ENCODE measurements at regions not wholly inside any gene's neighbourhood (a gene's known extent, or its start where the extent isn't known, plus 50 kb on each side); places are given as distances from the start of the nearest gene placed in this dataset.

DNA sequence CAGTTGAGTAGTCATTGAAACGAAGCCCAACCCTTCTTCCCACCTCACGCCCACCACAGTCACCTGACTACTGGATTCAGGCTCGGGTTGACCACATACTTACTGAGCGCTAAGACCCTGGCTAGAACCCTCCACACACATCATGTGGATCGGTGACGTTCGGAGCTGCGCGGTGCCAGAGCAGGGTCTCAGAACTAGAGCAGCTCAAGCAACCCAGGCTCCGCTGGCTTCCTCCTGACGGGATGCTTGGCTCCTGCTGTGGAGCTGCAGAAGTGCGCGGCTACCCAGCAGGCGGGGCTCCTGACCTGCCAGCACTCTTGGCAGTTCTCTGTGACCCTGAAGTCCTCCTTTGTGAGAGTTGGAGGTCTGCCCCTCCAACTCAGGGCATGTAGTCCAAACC lies 90.6 kb upstream of the MBOAT2 start:
- H3K4me3 ChIP-seq (ENCODE audit: low read length), result no peak overlapping the region
- intact Hi-C loops (cut with micrococcal nuclease), result no loop called here
- no peaks in the 10 kb centered on the region for H4K20me1 ChIP-seq (ENCODE audit: low read length)
- H3K9me3 ChIP-seq (ENCODE audit: low read length), result no peaks in the 10 kb centered on the region
- no peaks in the 10 kb centered on the region for H3F3A ChIP-seq (ENCODE audit: low read length, unreplicated experiment)
- no peak overlapping the region for H2AFZ ChIP-seq (ENCODE audit: low read length)
- H3K27me3 ChIP-seq (ENCODE audit: low read length), result no peaks in the 10 kb centered on the region
- H3K36me3 ChIP-seq (ENCODE audit: low read depth, low read length), result no peaks in the 10 kb centered on the region
- no peaks in the 10 kb centered on the region for H3K79me2 ChIP-seq (ENCODE audit: low read length)
- no TSS peak for BruUV-seq (replicated peaks)
- CTCF ChIA-PET, result no interaction called here
- no peak for TF ChIP-seq EZH2 (IDR thresholded peaks at IDR 0.05; ENCODE audit: low read length, unreplicated experiment)
- TF ChIP-seq EZH2phosphoT487 (IDR thresholded peaks at IDR 0.05; ENCODE audit: borderline replicate concordance, low read length), result no peak
- TF ChIP-seq, protein P1, sequence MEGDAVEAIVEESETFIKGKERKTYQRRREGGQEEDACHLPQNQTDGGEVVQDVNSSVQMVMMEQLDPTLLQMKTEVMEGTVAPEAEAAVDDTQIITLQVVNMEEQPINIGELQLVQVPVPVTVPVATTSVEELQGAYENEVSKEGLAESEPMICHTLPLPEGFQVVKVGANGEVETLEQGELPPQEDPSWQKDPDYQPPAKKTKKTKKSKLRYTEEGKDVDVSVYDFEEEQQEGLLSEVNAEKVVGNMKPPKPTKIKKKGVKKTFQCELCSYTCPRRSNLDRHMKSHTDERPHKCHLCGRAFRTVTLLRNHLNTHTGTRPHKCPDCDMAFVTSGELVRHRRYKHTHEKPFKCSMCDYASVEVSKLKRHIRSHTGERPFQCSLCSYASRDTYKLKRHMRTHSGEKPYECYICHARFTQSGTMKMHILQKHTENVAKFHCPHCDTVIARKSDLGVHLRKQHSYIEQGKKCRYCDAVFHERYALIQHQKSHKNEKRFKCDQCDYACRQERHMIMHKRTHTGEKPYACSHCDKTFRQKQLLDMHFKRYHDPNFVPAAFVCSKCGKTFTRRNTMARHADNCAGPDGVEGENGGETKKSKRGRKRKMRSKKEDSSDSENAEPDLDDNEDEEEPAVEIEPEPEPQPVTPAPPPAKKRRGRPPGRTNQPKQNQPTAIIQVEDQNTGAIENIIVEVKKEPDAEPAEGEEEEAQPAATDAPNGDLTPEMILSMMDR (conservative IDR thresholded peaks at IDR 0.05; ENCODE audit: low read depth, low read length), result no peak
- H3K9me2 ChIP-seq (replicated peaks; ENCODE audit: low read length), result no peaks in the 10 kb centered on the region
- no peak overlapping the region for H3K9ac ChIP-seq (ENCODE audit: low read length)
- no peak overlapping the region for H3K4me2 ChIP-seq (ENCODE audit: low read length)
- H3K4me1 ChIP-seq (ENCODE audit: insufficient read depth, low read length), result peaks cover 23% of the 10 kb centered on the region
- POLR2A ChIA-PET (ENCODE audit: unreplicated experiment), result no interaction called here
- no peak for ATAC-seq
- H3K27ac ChIP-seq (ENCODE audit: low read length), result no peak overlapping the region
- no peak for DNase-seq

DNA sequence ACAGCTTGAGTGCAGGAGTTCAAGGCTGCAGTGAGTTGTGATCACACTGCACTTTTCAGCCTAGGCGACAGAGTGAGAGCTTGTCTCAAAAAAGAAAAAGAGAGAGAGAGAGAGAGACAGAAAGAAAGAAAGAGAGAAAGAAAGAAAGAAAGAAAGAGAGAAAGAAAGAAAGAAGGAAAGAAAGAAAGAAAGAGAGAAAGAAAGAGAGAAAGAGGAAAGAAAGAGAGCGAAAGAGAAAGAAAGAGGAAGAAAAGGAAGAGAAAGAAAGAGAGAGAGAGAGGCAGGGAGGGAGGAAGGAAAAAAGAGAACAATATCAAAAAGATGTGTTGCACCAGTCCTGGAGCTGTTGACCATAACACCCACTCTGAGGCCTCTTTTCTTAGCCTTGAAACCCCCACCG lies 89.8 kb upstream of the MBOAT2 start:
- POLR2A ChIA-PET (ENCODE audit: unreplicated experiment), result interaction anchor here (0.7 kb wide), 1 partner anchor 12 kb away, joined by 28 read pairs; no protein-coding TSS in a partner anchor
- no peak overlapping the region for H3K4me3 ChIP-seq (ENCODE audit: low read length)
- no peaks in the 10 kb centered on the region for H3K79me2 ChIP-seq (ENCODE audit: low read length)
- intact Hi-C loops (cut with micrococcal nuclease), result no loop called here
- no peak overlapping the region for H3K9ac ChIP-seq (ENCODE audit: low read length)
- H2AFZ ChIP-seq (ENCODE audit: low read length), result no peak overlapping the region
- no peaks in the 10 kb centered on the region for H3K36me3 ChIP-seq (ENCODE audit: low read depth, low read length)
- peaks cover 17% of the 10 kb centered on the region for H3K4me1 ChIP-seq (ENCODE audit: insufficient read depth, low read length)
- TF ChIP-seq EZH2 (IDR thresholded peaks at IDR 0.05; ENCODE audit: low read length, unreplicated experiment) (no peak), EZH2phosphoT487 (IDR thresholded peaks at IDR 0.05; ENCODE audit: borderline replicate concordance, low read length) (no peak)
- TF ChIP-seq, protein P1 (conservative IDR thresholded peaks at IDR 0.05; ENCODE audit: low read depth, low read length), result no peak
- CTCF ChIA-PET, result no interaction called here
- H4K20me1 ChIP-seq (ENCODE audit: low read length), result no peaks in the 10 kb centered on the region
- BruUV-seq (replicated peaks), result no TSS peak
- no peaks in the 10 kb centered on the region for H3K9me2 ChIP-seq (replicated peaks; ENCODE audit: low read length)
- no peak for DNase-seq
- no peak overlapping the region for H3K27ac ChIP-seq (ENCODE audit: low read length)
- no peaks in the 10 kb centered on the region for H3K27me3 ChIP-seq (ENCODE audit: low read length)
- H3K9me3 ChIP-seq (ENCODE audit: low read length), result no peaks in the 10 kb centered on the region
- ATAC-seq, result no peak
- H3F3A ChIP-seq (ENCODE audit: low read length, unreplicated experiment), result no peaks in the 10 kb centered on the region
- no peak overlapping the region for H3K4me2 ChIP-seq (ENCODE audit: low read length)

DNA sequence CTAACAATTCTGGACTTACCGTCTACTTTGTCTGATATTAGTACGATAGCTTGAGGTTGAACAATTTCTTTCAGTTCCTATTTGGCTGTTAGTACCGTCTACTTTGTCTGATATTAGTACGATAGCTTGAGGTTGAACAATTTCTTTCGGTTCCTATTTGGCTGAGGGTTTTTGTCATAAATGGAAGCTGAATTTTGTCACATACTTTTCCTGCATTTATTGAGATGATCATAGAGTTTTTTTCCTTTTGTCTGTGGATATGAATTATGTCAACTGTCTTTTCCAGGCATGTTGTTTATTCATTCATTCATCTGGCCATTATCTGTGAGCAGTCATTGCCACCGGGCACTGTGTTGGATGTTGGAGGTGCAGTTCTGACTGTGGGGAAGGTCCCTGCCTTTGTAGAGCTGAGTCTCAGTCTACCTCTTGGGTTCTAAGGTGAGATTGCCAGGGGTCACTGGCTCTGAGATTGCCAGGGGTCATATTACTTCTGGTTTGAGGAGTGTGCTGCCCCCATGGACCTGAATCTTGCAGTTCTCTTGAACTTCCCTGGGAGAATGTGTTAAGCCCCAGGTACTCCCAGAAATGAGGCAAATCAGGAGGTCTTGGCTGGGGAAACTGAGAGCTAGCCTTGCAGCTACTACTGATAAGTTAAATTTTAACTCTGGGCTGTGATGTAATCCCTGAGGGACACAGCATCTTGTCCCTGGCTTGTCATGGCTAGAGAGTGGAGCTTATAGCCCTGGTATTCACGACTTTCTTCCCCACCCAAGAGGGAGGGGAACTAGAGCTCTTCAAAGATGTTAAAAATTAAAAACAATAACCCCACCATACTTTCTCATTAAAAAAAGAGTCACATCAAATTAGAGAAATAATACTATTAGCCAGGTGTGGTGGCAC lies 89.1 kb upstream of the MBOAT2 start:
- H2AFZ ChIP-seq (ENCODE audit: low read length), result no peak overlapping the region
- no peak for DNase-seq
- H3F3A ChIP-seq (ENCODE audit: low read length, unreplicated experiment), result no peaks in the 10 kb centered on the region
- ATAC-seq, result no peak
- intact Hi-C loops (cut with micrococcal nuclease), result no loop called here
- H3K9me2 ChIP-seq (replicated peaks; ENCODE audit: low read length), result 0 out of 2 replicates have a peak, but pooled peaks cover 4% of the 10 kb centered on the region
- no peaks in the 10 kb centered on the region for H3K36me3 ChIP-seq (ENCODE audit: low read depth, low read length)
- no TSS peak for BruUV-seq (replicated peaks)
- H3K27me3 ChIP-seq (ENCODE audit: low read length), result no peaks in the 10 kb centered on the region
- no peak overlapping the region for H3K9ac ChIP-seq (ENCODE audit: low read length)
- peaks cover 17% of the 10 kb centered on the region for H3K4me1 ChIP-seq (ENCODE audit: insufficient read depth, low read length)
- no peak overlapping the region for H3K4me3 ChIP-seq (ENCODE audit: low read length)
- no peaks in the 10 kb centered on the region for H4K20me1 ChIP-seq (ENCODE audit: low read length)
- no peaks in the 10 kb centered on the region for H3K9me3 ChIP-seq (ENCODE audit: low read length)
- H3K4me2 ChIP-seq (ENCODE audit: low read length), result 0 out of 2 replicates have a peak overlapping the region, but pooled peaks have one; percentile 28
- no peak overlapping the region for H3K27ac ChIP-seq (ENCODE audit: low read length)
- H3K79me2 ChIP-seq (ENCODE audit: low read length), result no peaks in the 10 kb centered on the region
- TF ChIP-seq EZH2 (IDR thresholded peaks at IDR 0.05; ENCODE audit: low read length, unreplicated experiment) (no peak), EZH2phosphoT487 (IDR thresholded peaks at IDR 0.05; ENCODE audit: borderline replicate concordance, low read length) (no peak)
- TF ChIP-seq, protein P1 (conservative IDR thresholded peaks at IDR 0.05; ENCODE audit: low read depth, low read length), result no peak
- POLR2A ChIA-PET (ENCODE audit: unreplicated experiment), result interaction anchor here (0.7 to 1.0 kb wide), 2 partner anchors 12 to 20 kb away, joined by 3 to 28 read pairs; no protein-coding TSS in a partner anchor
- CTCF ChIA-PET, result interaction anchor here (0.6 kb wide), 1 partner anchor 47 kb away, joined by 3 read pairs; no protein-coding TSS in a partner anchor

Data from PC-3 (cell line).